NCI-H2227 (cell line): ENCODE measurements at regions not wholly inside any gene's neighbourhood (a gene's known extent, or its start where the extent isn't known, plus 50 kb on each side); places are given as distances from the start of the nearest gene placed in this dataset.
"Not testable (repeated sequence)": the region's sequence is repeated elsewhere in the genome, so short reads cannot be mapped to it uniquely, and the experiment has no call there.

Source experiments
- DNase-seq: peaks from one replicate; lab custom pipeline; 2025; ENCODE audit not compliant: unreplicated experiment; lab: John Stamatoyannopoulos, UW

DNA sequence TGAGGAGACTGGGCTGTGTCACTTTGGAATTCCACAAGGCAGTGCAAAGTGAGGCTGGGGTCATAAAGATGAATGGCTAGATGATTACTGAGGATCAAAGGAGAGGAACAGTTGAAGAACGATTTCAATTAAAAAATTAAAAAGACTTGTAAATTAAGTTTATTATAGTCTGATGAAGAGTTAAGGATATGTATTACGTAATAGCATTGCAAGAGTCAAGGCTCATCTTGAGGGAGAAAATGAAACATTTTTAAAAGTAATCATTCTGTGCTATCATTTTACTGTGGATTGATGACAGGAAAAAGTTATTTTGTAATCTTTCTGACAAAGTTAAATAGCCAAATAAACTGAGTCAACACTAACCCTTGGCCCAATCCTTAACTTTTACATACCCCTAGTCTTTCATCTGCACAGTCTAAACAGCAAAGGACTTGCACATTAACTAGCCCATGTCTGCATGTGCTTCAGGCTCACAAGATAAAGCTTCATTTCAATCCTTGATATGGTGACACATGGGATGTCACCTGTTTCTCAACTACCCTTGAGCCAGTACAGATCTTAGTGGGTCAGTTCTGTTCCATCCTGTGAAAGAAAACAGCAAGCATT is 465.5 kb upstream of the CTSO start:
- DNase-seq = no peak

DNA sequence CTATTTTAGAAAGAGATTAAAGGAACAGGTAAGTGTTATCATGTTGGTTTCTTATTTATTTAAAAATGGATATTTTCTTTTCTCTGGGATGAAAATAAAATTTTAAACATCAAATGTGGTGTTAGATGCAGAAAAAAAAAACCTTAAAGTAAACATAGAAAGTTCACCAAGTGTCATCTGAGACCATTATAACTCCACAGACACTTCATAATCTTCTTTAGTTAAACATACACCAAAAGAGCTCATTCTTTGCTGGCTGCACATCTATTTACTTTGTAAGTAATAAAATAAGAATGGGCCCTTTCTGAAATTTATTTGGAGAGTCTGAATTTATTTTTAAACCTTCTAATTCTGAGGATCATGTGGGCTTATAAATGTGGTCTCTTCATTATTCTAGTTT is 460.7 kb upstream of the CTSO start:
- DNase-seq = no peak

DNA sequence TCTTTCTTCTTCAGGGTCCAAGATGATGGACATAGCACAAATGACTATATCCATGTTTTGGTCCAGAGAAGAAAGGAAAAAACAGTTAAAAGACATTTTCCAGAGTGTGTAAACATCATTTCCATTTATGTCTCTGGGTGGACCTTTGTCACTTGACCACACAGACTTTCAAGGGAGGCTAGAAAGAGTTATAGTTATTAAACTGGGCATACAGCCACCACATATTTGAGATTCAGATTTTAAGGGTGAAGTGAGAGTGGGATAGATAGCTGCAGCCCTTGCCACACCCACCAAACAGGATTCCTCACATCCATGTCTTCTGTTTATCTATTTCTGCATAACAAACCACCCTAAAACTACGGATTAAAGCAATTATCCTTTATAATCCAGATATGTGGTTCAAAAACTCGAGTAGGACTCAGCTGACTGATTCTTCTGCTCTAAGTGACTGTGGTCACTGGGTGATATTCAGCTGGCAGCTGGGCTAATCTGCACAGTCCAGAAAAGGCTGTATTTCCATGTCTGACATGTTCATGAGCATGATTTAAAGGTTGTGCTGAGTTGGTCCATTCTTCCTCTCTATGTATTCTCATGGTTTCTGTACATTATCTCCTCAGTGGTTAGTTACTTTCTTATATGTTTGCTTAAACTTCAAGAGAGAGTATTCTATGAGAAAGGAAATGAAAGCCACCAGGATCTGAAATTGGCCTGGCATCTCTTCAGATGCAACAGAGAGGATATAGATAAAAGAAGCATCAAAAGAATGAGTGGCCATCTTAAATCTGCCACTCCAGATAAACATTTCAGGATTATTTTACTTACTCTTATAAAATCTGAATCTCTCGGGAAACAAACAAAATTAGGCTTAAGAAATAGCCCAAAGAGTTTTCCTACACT is 459.8 kb upstream of the CTSO start:
- DNase-seq = no peak

DNA sequence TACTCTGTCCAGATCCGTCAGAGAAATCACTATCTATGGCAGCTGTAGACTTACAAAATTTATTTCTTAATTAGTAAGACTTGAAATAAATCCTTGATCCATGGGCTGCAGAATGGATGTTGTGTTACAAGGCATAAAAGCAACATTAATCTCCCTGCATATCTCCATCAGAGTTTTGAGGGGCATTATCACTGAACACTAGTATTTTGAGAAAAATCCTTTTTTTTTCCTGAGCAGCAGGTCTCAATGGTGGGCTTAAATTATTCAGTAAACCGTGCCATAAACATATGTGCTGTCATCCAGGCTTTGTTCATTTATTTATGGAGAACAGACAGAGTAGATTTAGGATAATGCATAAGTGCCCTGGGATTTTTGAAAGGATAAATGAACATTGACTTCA is 457.9 kb upstream of the CTSO start:
- DNase-seq = no peak

DNA sequence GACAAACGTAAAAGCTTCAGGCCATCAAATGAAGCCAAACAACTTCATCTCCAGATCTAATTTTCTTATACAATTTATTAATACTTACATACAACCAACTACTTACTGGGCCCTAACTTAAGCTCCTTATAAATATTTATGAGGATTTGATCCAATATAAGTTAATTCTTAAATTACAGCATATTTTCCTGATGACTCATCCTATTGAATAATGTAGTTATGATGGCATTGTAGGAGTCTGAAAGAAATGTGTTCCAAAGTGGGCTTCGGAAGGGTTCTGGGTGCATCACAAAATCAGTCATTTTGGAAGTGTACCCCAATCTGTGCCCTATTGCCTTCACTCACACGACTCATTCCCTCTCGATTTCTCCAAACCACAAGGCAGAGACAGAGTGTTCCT is 455.1 kb upstream of the CTSO start:
- DNase-seq = no peak

DNA sequence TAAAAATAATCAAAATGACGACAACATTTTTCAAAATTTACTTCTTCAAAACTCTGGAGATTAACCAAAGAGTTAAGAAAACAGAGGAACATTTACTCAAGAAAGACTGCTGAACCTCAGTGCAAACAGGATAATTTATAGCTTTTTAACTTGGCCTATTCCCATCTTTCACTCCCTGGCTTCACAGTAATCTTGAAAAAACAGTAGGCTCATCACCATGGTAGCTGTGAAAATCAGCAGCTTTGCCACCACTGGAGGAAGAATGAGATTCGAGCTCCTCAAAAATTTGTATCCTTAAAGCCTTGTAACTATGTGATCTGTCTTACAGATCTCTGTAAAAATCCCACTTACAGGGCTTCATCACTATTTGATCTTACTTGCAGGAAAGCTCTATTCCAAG is 447.7 kb upstream of the CTSO start:
- DNase-seq = no peak

DNA sequence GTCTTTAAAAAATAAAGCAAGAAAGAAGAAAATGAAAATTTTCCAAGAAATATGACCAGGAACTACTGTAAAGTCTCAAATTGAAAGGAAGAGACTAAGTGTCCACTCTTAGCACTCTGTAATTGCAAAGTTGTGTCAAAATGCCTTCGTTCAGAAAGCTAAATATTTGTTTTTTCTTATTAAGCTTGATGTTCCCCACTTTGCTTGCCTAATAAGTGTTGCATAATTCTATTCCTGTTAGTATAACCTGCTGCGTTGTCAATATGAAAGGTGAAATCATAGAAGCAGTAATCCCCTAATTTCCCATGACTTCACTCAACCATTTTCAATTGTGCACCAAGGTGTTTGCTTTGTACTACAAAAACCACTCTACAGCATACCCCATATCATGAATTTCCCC is 442.9 kb upstream of the CTSO start:
- DNase-seq = no peak

DNA sequence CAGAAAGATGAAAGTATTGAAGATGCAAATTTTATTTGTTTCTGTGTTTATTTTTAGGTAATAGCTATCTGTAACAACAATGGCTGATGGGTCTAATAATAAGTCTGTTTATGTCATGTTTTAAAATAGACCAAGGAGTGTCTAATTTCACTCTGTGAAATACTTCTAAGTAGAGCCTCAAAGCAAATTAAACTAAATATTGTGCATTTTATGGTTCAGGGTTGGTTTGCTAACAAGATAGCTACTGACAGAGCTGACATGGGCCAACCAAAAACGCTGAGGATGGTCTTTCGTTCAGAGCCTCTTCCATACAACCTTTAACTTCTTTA is 437.6 kb upstream of the CTSO start:
- DNase-seq = no peak

DNA sequence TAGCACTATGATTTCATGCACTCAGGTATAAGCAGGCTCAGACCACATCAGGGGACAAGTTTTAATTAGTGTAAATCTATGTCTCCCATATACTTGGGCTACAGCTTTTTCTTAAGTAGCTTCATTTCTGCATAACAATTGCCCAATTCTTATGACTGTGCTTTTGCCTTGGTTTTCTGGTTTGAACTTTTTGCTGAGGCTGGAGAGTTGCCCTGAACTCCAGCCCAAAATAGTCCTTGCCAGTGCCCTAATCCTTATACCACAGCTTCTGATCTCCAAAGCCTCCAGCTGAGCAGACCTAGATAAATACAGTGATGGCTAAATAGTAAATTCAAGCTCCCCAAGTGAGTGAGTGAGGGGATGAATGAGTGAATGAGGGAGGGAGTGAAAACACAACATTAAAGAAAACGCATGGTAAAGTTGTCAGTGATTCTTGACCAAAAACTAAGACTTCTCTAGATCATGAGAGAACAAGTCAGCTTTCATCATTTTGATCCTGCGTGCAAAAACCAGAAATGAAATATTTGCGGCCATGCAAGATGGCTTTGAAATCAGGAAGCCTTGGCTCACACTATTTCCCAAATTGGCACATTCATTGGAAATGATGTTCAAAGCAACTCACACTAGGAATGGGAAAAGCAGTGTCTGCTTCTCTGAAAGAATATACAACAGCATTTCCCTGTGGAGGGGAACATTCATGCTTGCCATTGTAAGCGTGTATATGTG is 437.1 kb upstream of the CTSO start:
- no peak for DNase-seq

DNA sequence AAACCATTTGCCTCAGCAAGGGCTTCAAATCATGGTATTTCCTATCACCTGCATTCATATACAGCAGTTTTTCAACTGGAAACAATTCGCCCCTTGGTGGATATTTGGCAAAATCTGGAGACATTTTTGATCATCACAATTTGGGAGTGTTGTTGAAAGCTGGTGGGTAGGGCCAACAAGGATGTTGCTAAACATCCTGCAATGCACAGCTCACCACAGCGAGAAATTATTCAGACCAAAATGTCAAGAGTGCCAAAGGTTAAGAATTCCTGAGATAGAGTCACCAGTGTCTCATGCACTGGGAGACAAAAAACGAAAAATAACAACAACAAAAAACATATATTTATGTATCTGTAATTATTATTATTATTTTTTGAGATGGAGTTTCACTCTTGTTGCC is 435.2 kb upstream of the CTSO start:
- no peak for DNase-seq

DNA sequence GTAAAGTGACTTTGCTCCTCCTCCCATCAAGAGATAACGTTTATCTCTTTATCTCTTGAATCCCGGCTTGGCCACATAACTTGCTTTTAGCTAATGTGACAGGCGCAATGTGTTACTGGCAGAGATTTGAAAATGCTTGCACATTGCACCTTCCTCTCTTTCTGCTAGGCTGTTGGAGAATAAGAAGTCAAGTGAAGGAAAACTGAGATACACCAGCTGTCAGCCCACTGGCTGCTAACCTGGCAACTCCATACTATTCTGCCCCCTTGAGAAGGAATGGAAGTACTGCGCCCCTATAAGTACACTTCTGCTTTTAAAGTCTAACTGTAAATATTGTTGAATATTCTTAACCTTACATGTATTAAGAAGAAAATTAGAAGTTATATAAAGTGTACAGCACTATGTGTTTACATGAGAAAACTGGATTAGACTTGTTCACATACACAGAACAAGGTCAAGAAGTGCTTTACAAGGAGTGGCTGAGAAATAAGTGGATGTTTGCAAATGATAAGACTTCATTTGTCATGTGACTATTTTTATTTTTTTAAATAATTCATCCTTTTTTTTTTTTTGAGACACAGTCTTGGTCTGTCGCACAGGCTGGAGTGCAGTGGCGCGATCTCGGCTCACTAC is 424.5 kb upstream of the CTSO start:
- DNase-seq = no peak

DNA sequence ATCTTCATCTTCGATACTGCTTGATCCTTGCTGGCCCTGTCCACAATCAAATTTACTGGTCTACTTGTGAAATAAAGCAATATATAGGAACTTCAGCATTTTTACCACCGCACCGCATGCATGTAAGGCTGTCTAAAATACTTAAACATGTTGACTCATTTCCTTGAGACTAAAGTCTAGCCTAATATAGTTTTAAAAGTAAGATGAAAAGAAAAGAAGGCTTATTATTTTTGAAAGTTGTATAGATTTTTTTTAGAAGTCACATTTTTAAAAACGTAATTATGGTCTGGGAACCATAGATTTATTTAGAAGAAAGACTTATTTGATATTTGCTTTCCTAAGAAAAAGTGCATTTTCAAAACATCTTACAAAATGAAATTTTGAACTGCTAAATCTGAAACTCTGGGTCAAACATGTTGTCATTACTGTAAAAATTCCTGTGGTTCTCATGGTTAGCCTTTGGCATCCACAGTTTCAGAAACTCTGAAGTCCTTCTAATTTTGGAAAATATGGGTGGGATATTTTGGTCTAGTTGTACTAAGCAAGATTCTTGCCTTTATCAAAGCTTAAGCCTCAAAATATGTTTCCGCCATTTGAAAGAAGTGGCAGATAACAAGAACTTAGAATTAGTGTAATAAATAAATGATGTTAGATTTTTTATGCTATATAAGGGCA is 423.5 kb upstream of the CTSO start:
- no peak for DNase-seq

DNA sequence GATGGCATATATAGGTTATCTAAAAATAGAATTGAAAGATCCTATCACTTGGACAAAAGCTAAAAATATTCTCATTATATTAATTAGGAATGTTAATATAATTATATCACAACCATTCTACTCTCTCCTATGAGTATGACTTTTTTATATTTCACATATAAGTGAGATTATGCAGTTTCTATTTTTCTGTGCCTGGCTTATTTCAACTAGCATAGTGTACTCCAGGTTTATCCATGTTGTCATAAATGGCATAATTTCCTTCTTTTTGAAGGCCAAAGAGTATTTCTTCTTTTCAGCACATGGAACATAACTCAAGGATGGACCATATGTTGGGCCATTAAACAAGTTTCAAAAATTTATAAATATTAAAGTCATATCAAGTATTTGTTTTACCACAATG is 421.2 kb upstream of the CTSO start:
- no peak for DNase-seq

DNA sequence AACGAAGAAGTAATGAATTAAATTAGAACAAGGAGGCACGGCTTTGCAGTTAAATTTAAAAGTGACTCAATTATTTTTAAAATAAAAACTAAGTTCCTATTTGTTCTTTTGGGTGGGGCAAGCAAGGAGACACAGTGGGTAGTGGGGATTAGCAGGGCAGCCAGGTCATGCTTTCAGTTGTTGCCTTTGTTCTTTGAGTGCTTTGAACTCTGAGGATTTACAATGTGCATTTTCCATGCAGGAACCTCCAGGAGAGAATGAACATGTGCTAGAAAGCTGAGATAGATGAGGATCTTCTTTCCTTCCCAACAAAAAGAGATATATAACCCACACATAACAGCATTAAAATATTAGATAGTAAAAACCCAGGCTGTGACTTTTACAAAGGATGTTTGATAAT is 420.4 kb upstream of the CTSO start:
- DNase-seq = no peak

DNA sequence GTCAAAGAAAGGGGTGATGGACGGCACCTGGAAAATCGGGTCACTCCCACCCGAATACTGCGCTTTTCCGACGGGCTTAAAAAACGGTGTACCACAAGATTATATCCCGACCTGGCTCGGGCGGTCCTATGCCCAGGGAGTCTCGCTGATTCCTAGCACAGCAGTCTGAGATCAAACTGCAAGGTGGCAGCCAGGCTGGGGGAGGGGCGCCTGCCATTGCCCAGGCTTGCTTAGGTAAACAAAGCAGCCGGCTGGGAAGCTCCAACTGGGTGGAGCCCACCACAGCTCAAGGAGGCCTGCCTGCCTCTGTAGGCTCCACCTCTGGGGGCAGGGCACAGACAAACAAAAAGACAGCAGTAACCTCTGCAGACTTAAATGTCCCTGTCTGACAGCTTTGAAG is 413.8 kb upstream of the CTSO start:
- DNase-seq = not testable (repeated sequence)

DNA sequence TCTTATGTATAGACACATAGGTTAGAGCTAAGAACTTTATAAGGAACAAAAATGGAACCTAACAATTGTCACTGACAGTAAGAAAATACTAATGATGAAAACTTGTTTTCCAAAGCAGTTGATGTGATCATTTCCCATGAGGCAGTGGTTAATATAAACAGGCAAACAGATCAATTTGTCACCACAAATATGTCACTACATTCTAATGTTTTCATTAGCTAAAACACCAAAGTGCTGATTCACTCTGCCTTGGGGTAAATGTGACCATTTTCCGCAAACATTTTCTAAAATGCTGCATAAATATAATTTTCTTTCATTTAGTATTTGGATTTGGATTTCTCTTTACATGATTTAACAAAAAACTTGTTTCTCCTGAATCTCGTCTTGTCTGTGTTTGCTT is 408.9 kb upstream of the CTSO start:
- DNase-seq = no peak

DNA sequence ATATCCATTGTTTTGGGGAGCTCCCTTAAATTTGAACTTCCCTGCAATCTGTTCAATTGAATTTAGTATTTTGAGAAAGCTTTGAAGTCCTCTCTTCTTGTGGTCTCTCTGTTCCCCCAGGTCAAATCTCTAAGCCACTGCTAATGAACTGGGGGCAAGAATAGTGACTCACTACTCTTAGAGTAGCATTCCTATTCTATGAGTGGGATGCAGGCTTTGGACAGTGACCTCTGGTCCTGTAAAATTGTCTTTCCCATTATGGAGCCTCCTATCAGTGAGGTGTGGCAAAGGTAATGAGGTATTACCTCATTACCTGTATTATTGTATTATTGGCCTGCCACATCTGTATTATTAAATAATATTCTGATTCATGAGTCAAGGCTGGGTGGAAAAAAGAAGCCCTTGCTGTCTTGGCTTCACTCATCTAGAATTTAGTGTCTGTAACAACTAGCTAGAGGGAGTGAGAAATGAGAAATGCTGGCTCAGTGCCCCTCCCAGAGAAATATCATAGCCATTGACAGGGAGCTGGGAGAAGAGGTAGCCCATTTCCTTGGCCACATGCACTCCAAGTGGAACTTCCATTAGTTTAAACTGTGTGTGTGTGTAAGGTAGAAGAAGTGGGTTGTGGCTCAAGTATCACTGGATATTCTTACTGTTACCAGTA is 393.9 kb upstream of the CTSO start:
- DNase-seq = no peak

DNA sequence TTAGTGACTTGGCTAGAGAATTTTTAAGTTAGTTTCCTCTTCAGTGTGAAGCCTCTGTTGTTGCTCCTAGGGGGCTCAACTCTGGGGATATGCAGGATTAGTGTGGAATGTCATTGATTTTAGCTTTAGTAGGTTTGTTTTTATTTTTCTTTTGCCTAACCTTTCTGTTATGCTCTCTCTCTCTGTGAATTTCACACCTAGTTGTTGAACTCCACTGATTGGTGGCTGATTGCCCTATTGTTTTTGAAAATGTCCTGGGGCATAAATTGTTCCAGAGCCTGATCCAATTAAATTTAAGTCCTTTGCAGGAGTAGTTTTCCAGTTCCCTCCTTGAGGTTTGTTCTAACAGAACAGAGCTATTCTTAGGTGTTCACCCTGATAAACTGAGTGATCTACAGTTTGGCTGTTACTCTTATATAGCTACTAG is 393.3 kb upstream of the CTSO start:
- DNase-seq = no peak

DNA sequence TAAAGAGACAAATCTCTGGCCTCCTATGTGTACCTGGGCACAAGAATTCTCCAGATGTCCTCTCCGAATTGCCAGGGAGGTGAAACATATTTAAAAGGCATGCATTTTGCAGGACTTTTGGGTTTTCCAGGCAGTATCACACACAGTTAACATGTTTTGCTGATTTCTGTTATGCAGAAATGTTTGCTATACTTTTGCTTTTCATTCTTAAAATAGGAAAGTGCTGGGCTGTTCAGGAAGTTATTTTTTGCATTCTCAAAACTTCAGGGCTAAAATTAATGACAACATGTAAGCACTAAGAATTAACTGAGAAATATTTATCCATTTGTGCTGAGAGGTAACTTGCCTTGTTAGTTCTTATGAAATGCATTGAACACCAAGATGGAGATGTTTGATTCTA is 390.7 kb upstream of the CTSO start:
- no peak for DNase-seq

DNA sequence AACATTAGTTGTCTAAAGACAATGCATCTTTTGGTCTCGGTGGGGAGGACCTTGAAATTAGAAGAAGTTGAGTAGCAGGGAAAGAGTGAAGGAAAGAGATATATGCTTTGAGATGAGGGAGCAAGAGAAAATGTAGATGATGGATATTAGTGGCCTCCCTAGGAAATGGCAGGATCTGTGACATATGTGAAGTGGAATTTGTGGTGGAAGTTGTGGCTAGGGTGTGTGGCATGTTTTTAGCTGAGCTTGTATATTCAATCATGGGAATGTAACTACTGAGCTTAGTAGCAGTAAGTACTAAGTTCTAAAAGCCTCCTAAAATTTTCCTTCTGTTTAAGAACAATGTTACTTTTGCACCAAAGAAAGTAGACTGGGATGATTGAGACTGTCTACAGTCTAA is 382.8 kb upstream of the CTSO start:
- no peak for DNase-seq

DNA sequence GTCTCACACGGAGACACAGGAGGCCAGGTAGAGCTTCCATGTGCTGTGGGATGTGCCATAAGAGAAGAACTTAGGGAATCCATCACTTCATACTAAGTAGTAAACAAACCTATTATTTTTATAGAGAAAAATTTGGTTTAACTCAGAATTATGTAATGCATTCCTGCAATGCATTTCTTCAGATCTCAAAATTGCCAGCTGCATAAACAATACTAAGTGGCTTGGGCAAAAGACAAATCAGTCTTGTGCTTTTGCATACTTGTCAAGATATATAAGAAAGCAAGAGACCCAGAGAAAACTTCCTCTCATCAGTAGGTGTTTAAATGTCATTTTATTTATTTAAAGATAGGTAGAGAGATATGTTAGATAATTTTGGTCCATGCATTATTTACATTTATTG is 382.1 kb upstream of the CTSO start:
- DNase-seq = no peak
